Heart left ventricle (tissue), 13 donors: ENCODE measurements at regions not wholly inside any gene's neighbourhood (a gene's known extent, or its start where the extent isn't known, plus 50 kb on each side); places are given as distances from the start of the nearest gene placed in this dataset.

Experiments
- CTCF ChIP-seq, 12 donors: fragments of 200-600 bp; sonication (generic) in 4 of 12; IDR thresholded peaks; one replicate each; pipeline versions ENCODE4 v1.5.0 to v1.8.0; 2018 to 2022; ENCODE audit warnings: antibody characterized with exemption in 12 of 12, mild to moderate bottlenecking in 5 of 12
- POLR2A ChIP-seq, 2 donors: fragments of 450-650 bp; IDR thresholded peaks; one replicate each; pipeline ENCODE4 v1.6.1; 2017; ENCODE audit warnings: antibody characterized with exemption in 2 of 2, mild to moderate bottlenecking in 2 of 2, moderate library complexity in 2 of 2
- donor health status: ischemic (EF 13 %, LVEDD 7.1; RV severe dilation, severe dysfunction).
- donor health status: DM: no; HTN: yes; CAD: no.
- donor health status: DM: no; HTN: no; CAD: no.
- donor health status: ischemic (EF 25% LVEDD 6.9; RV normal size, moderate dysfunction).
- donor health status: ischemic (EF 25% LVEDD 5.7; RV mildly dilated, moderate dysfunction).
- donor health status: ischemic (EF 35%, LVEDD 5.7; RV mildly dilated, moderate dysfunction).
- donor health status: nonischemic (EF 11% LVEDD 7.7; RV severe dilation, severe dysfunction).
- donor health status: DM: yes; HTN: yes; CAD: no.
- donor health status: PGD.
- donor health status: ischemic (EF 29% LVEDD 5.4; RV normal size, mild dysfunction).
- donor health status: nonischemic (EF 23%, LVEDD 6.1; RV moderate dilation, normal function).

DNA sequence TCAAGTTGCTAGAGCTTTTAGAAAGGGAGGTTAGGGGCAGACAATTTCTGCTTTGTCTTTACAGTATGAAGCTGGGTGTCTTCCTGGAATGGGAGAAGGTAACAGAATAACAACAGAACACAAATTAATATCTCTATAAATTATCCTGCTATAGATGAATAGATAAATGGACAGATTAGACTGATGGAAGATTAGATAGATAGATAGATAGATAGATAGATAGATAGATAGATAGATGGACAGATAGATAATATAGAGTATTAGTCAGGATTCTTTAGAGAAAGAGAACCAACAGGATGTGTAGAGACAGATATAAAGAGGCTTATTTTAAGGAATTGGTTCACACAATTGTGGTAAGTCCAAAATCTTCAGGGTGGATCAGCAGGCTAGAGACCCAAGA lies 302.2 kb downstream of the BCL11A start:
- no peak for TF ChIP-seq CTCF (IDR thresholded peaks at IDR 0.05)
- TF ChIP-seq POLR2A (IDR thresholded peaks at IDR 0.05): no peak
